HepG2 (cell line): ENCODE measurements at regions not wholly inside any gene's neighbourhood (a gene's known extent, or its start where the extent isn't known, plus 50 kb on each side); places are given as distances from the start of the nearest gene placed in this dataset.

Source experiments
- GABPA ChIP-seq, 2 experiments: IDR thresholded peaks; 2 replicates each; pipeline ENCODE4 v1.6.1; 2011 to 2016; ENCODE audit warnings: low read depth in 2 of 2, low read length in 1 of 2, missing biosample characterization in 1 of 2, missing genetic modification characterization in 1 of 2
- HNRNPK ChIP-seq: fragments of 200-400 bp; formaldehyde crosslinking; IDR thresholded peaks from 2 replicates; pipeline ENCODE4 v1.6.1; 2018; ENCODE audit warnings: low read length, low read depth, moderate library complexity, mild to moderate bottlenecking; ENCODE audit not compliant: poor library complexity, severe bottlenecking
- HNRNPL ChIP-seq: fragments of 200-400 bp; formaldehyde crosslinking; IDR thresholded peaks from 2 replicates; pipeline ENCODE4 v1.6.1; 2017; ENCODE audit warnings: mild to moderate bottlenecking, low read depth, low read length
- MAFK ChIP-seq, 2 experiments: IDR thresholded peaks in 1 of 2; conservative IDR thresholded peaks in 1 of 2; 2 replicates each; pipeline ENCODE4 v1.6.1; 2011; ENCODE audit warnings: improper control_type of control experiment in 2 of 2, low read length in 2 of 2
- PCBP1 ChIP-seq: fragments of 200-400 bp; formaldehyde crosslinking; IDR thresholded peaks from 2 replicates; pipeline ENCODE4 v1.6.1; 2017; ENCODE audit warnings: mild to moderate bottlenecking, low read depth, low read length, borderline replicate concordance
- PHF8 ChIP-seq: sonication (generic); formaldehyde crosslinking; IDR thresholded peaks from 2 replicates; pipeline ENCODE4 v1.5.0; 2020; ENCODE audit warnings: missing genetic modification reagents
- ZBTB44 ChIP-seq: sonication (generic); formaldehyde crosslinking; IDR thresholded peaks from 2 replicates; pipeline ENCODE4 v1.4.0; 2020; ENCODE audit warnings: missing genetic modification reagents
- ZFY ChIP-seq: sonication (generic); formaldehyde crosslinking; IDR thresholded peaks from 2 replicates; pipeline ENCODE4 v1.4.0; 2020; ENCODE audit warnings: missing genetic modification reagents
- ZNF142 ChIP-seq: sonication (generic); formaldehyde crosslinking; IDR thresholded peaks from 2 replicates; pipeline ENCODE4 v1.4.0; 2020; ENCODE audit warnings: missing genetic modification reagents
- ZNF18 ChIP-seq: sonication (generic); formaldehyde crosslinking; IDR thresholded peaks from 2 replicates; pipeline ENCODE4 v1.8.0; 2022; ENCODE audit warnings: mild to moderate bottlenecking, missing genetic modification reagents; ENCODE audit not compliant: insufficient replicate concordance
- ZNF292 ChIP-seq: sonication (generic); formaldehyde crosslinking; IDR thresholded peaks from 2 replicates; pipeline ENCODE4 v1.8.1; 2022; ENCODE audit warnings: mild to moderate bottlenecking, low read depth, missing genetic modification reagents, borderline replicate concordance
- ZNF431 ChIP-seq: sonication (generic); formaldehyde crosslinking; IDR thresholded peaks from 2 replicates; pipeline ENCODE4 v1.9.0; 2022; ENCODE audit warnings: missing genetic modification reagents, low read depth, mild to moderate bottlenecking, borderline replicate concordance
- ZNF543 ChIP-seq: sonication (generic); formaldehyde crosslinking; IDR thresholded peaks from 2 replicates; pipeline ENCODE4 v1.4.0; 2020; ENCODE audit warnings: mild to moderate bottlenecking, missing genetic modification reagents
- ZNF792 ChIP-seq: IDR thresholded peaks from 2 replicates; pipeline ENCODE4 v1.6.1; 2016

- TF ChIP-seq ZBTB44 (CRISPR knock-in tag) (no peak), PHF8 (CRISPR knock-in tag) (peak; percentile 7; the same call in 1 of the 2 replicates), ZNF142 (CRISPR knock-in tag) (no peak), PCBP1 (peak; percentile 97), ZNF431 (no peak), MAFK (conservative IDR thresholded peaks at IDR 0.05 in 1 of 2, IDR thresholded peaks at IDR 0.05 in 1 of 2; ENCODE audit: low read length in 2 of 2) (no peak), ZNF18 (no peak), GABPA (IDR thresholded peaks at IDR 0.05; ENCODE audit: low read depth, low read length) (no peak), GABPA (CRISPR knock-in tag; IDR thresholded peaks at IDR 0.05; ENCODE audit: low read depth) (no peak), ZNF792 (CRISPR knock-in tag) (peak; percentile 51; the same call in 1 of the 2 replicates), ZNF543 (CRISPR knock-in tag) (peak; percentile 12; the same call in 1 of the 2 replicates), ZFY (peak; percentile 65), ZNF292 (0 out of 2 replicates have a peak, but pooled peaks have one; percentile 28), HNRNPL (0 out of 2 replicates have a peak, but pooled peaks have one; percentile 35), HNRNPK (peak; percentile 74)
Observed at GRCh38 chr11:126146454-126147192, 64.8 kb downstream of the RPUSD4 start (continued).
